ENCODE measurements at regions not wholly inside any gene's neighbourhood (a gene's known extent, or its start where the extent isn't known, plus 50 kb on each side); places are given as distances from the start of the nearest gene placed in this dataset.
A peak's percentile ranks its signal among the peaks of the same experiment; 100 is the strongest.

- no peak overlapping the region for H3K4me3 ChIP-seq
- no peak overlapping the region for H3K27ac ChIP-seq
- DNase-seq (ENCODE audit: low spot score), result peak; percentile 65
- TF ChIP-seq, protein P1, sequence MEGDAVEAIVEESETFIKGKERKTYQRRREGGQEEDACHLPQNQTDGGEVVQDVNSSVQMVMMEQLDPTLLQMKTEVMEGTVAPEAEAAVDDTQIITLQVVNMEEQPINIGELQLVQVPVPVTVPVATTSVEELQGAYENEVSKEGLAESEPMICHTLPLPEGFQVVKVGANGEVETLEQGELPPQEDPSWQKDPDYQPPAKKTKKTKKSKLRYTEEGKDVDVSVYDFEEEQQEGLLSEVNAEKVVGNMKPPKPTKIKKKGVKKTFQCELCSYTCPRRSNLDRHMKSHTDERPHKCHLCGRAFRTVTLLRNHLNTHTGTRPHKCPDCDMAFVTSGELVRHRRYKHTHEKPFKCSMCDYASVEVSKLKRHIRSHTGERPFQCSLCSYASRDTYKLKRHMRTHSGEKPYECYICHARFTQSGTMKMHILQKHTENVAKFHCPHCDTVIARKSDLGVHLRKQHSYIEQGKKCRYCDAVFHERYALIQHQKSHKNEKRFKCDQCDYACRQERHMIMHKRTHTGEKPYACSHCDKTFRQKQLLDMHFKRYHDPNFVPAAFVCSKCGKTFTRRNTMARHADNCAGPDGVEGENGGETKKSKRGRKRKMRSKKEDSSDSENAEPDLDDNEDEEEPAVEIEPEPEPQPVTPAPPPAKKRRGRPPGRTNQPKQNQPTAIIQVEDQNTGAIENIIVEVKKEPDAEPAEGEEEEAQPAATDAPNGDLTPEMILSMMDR (IDR thresholded peaks at IDR 0.05), result no peak
Measured at GRCh38 chr18:79579807-79580497, 99.7 kb upstream of the CTDP1 start.

- no peak overlapping the region for H3K4me3 ChIP-seq
- DNase-seq (ENCODE audit: low spot score), result peak; percentile 72
- no peak overlapping the region for H3K27ac ChIP-seq
- TF ChIP-seq, protein P1 (IDR thresholded peaks at IDR 0.05), result no peak
Measured at GRCh38 chr18:79580498-79581171, 99.0 kb upstream of the CTDP1 start.

DNA sequence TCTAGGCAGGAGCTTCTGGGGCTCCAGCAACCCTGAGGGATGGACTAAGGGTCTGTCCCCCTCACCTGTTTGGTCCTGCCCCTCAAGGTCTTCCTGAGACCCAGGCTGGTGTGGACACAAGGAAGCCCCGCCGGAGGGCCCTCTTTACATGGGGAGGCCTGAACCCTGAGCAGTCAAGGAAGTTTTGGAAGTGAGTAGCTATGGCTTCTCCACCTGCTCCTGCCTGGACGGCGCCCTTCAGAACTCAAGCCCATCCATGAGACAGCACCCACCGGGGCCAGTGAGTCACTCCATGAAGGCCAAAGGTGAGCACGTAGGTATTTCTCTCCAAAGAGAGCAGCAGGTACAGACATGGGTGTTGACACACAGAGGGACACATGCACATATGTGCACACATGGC is 98.2 kb upstream of the CTDP1 start:
- peak; percentile 33 for DNase-seq (ENCODE audit: low spot score)
- TF ChIP-seq, protein P1 (IDR thresholded peaks at IDR 0.05), result no peak
- Histone ChIP-seq H3K27ac (no peak overlapping the region), H3K4me3 (no peak overlapping the region)

DNA sequence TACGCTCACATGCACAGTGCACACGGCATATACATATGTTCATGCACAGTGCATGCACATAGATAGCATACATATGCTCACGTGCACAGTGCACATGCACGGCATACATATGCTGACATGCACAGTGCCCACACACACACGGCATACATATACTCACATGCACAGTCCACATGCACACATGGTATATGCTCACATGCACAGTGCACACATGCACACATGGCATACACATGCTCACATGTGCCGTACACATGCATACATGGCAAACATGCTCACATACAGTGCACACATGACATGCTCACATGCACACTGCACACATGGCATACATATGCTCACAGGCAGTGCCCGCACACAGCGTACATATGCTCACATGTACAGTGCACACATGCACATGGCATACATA is 97.7 kb upstream of the CTDP1 start:
- Histone ChIP-seq H3K27ac (no peak overlapping the region), H3K4me3 (no peak overlapping the region)
- DNase-seq (ENCODE audit: low spot score), result no peak
- TF ChIP-seq, protein P1 (IDR thresholded peaks at IDR 0.05), result no peak

- peak; percentile 43 for DNase-seq (ENCODE audit: low spot score)
- TF ChIP-seq, protein P1 (IDR thresholded peaks at IDR 0.05), result no peak
- no peak overlapping the region for H3K4me3 ChIP-seq
- no peak overlapping the region for H3K27ac ChIP-seq
Measured at GRCh38 chr18:79582978-79583377, 96.6 kb upstream of the CTDP1 start.

GRCh38 chr18:79583426-79583825 is 96.2 kb upstream of the CTDP1 start:
- Histone ChIP-seq H3K27ac (no peak overlapping the region), H3K4me3 (no peak overlapping the region)
- TF ChIP-seq, protein P1 (IDR thresholded peaks at IDR 0.05), result no peak
- peak; percentile 40 for DNase-seq (ENCODE audit: low spot score)

- TF ChIP-seq, protein P1 (IDR thresholded peaks at IDR 0.05), result no peak
- H3K4me3 ChIP-seq, result no peak overlapping the region
- no peak overlapping the region for H3K27ac ChIP-seq
- peak; percentile 67 for DNase-seq (ENCODE audit: low spot score)
Measured at GRCh38 chr18:79583984-79584401, 95.6 kb upstream of the CTDP1 start.
